ENCODE measurements at regions not wholly inside any gene's neighbourhood (a gene's known extent, or its start where the extent isn't known, plus 50 kb on each side); places are given as distances from the start of the nearest gene placed in this dataset.
"Not testable (repeated sequence)": the region's sequence is repeated elsewhere in the genome, so short reads cannot be mapped to it uniquely, and the experiment has no call there.

- H3K4me3 ChIP-seq (ENCODE audit: control insufficient read depth, low read depth, low read length): no peak overlapping the region
- no peak for TF ChIP-seq CTCF (conservative IDR thresholded peaks at IDR 0.05; ENCODE audit: control insufficient read depth, insufficient read depth, low read depth, low read length)
- DNase-seq (ENCODE audit: low read depth): no peak
Measured at GRCh38 chr12:32010631-32011336, 51.6 kb downstream of the RESF1 start.

- DNase-seq (ENCODE audit: low read depth): no peak
- TF ChIP-seq CTCF (conservative IDR thresholded peaks at IDR 0.05; ENCODE audit: control insufficient read depth, insufficient read depth, low read depth, low read length): no peak
- H3K4me3 ChIP-seq (ENCODE audit: control insufficient read depth, low read depth, low read length): no peak overlapping the region
Measured at GRCh38 chr12:32012249-32012785, 53.1 kb downstream of the RESF1 start.

- no peak for DNase-seq (ENCODE audit: low read depth)
- H3K4me3 ChIP-seq (ENCODE audit: control insufficient read depth, low read depth, low read length): no peak overlapping the region
- no peak for TF ChIP-seq CTCF (conservative IDR thresholded peaks at IDR 0.05; ENCODE audit: control insufficient read depth, insufficient read depth, low read depth, low read length)
Measured at GRCh38 chr12:32015036-32015435, 55.8 kb downstream of the RESF1 start.

- DNase-seq (ENCODE audit: low read depth): no peak
- H3K4me3 ChIP-seq (ENCODE audit: control insufficient read depth, low read depth, low read length): no peak overlapping the region
- TF ChIP-seq CTCF (conservative IDR thresholded peaks at IDR 0.05; ENCODE audit: control insufficient read depth, insufficient read depth, low read depth, low read length): no peak
Measured at GRCh38 chr12:32016680-32017482, 57.7 kb downstream of the RESF1 start.

- H3K4me3 ChIP-seq (ENCODE audit: control insufficient read depth, low read depth, low read length): no peak overlapping the region
- no peak for DNase-seq (ENCODE audit: low read depth)
- no peak for TF ChIP-seq CTCF (conservative IDR thresholded peaks at IDR 0.05; ENCODE audit: control insufficient read depth, insufficient read depth, low read depth, low read length)
Measured at GRCh38 chr12:32021346-32021773, 62.1 kb downstream of the RESF1 start.

GRCh38 chr12:32022387-32022786 lies 63.2 kb downstream of the RESF1 start:
- not testable (repeated sequence) for H3K4me3 ChIP-seq (ENCODE audit: control insufficient read depth, low read depth, low read length); DNase-seq (ENCODE audit: low read depth)

- DNase-seq (ENCODE audit: low read depth); H3K4me3 ChIP-seq (ENCODE audit: control insufficient read depth, low read depth, low read length): not testable (repeated sequence)
Measured at GRCh38 chr12:32023861-32024260, 64.6 kb downstream of the RESF1 start.

All from fibroblast of mammary gland (primary cell).